HG03108 (cell line): ENCODE measurements at regions not wholly inside any gene's neighbourhood (a gene's known extent, or its start where the extent isn't known, plus 50 kb on each side); places are given as distances from the start of the nearest gene placed in this dataset.

Source experiments
- ATAC-seq: cut with Tn5 transposase; IDR thresholded peaks from one replicate; pipeline ENCODE4 v1.9.1; 2021; ENCODE audit warnings: moderate library complexity; ENCODE audit not compliant: unreplicated experiment

GRCh38 chr15:62566248-62566647 is 401.2 kb upstream of the C2CD4B start:
- no peak for ATAC-seq

- no peak for ATAC-seq
Observed at GRCh38 chr15:62567501-62567900, 402.4 kb upstream of the C2CD4B start.

GRCh38 chr15:62568004-62568403 is 402.9 kb upstream of the C2CD4B start:
- ATAC-seq = no peak

- ATAC-seq = no peak
Observed at GRCh38 chr15:62568702-62569101, 403.6 kb upstream of the C2CD4B start.

GRCh38 chr15:62569460-62570404 is 404.6 kb upstream of the C2CD4B start:
- ATAC-seq = no peak

- ATAC-seq = no peak
Observed at GRCh38 chr15:62570405-62570783, 405.3 kb upstream of the C2CD4B start.

- no peak for ATAC-seq
Observed at GRCh38 chr15:62571072-62571471, 406.0 kb upstream of the C2CD4B start.

- ATAC-seq = no peak
Observed at GRCh38 chr15:62572797-62573196, 407.7 kb upstream of the C2CD4B start.

GRCh38 chr15:62573876-62574275 is 408.8 kb upstream of the C2CD4B start:
- ATAC-seq = no peak

GRCh38 chr15:62578546-62578945 is 413.5 kb upstream of the C2CD4B start:
- no peak for ATAC-seq

GRCh38 chr15:62578960-62579359 is 413.9 kb upstream of the C2CD4B start:
- ATAC-seq = no peak

- no peak for ATAC-seq
Observed at GRCh38 chr15:62579842-62580241, 414.8 kb upstream of the C2CD4B start.

GRCh38 chr15:62582580-62582979 is 417.5 kb upstream of the C2CD4B start:
- ATAC-seq = no peak

GRCh38 chr15:62584301-62585235 is 419.5 kb upstream of the C2CD4B start:
- ATAC-seq = no peak

- no peak for ATAC-seq
Observed at GRCh38 chr15:62588938-62589670, 424.0 kb upstream of the C2CD4B start.

GRCh38 chr15:62591842-62592838 is 427.1 kb upstream of the C2CD4B start:
- ATAC-seq = no peak

GRCh38 chr15:62592920-62593319 is 427.8 kb upstream of the C2CD4B start:
- ATAC-seq = no peak

GRCh38 chr15:62593681-62594399 is 428.8 kb upstream of the C2CD4B start:
- ATAC-seq = no peak

GRCh38 chr15:62598217-62598616 is 433.1 kb upstream of the C2CD4B start:
- ATAC-seq = no peak
